ENCODE measurements at regions not wholly inside any gene's neighbourhood (a gene's known extent, or its start where the extent isn't known, plus 50 kb on each side); places are given as distances from the start of the nearest gene placed in this dataset.
A peak's percentile ranks its signal among the peaks of the same experiment; 100 is the strongest.

- H3K36me3 ChIP-seq (ENCODE audit: insufficient read depth, low read length): no peaks in the 10 kb centered on the region
- Mint-ChIP-seq H3K27ac (no peak overlapping the region), H3K36me3 (ENCODE audit: low read depth) (no peaks in the 10 kb centered on the region), H3K4me3 (no peak overlapping the region), H3K9me3 (no peaks in the 10 kb centered on the region), H3K4me1 (ENCODE audit: low read depth) (peaks cover 23% of the 10 kb centered on the region), H3K27me3 (no peaks in the 10 kb centered on the region)
- intact Hi-C loops (cut with DNase I, micrococcal nuclease): no loop called here
- H3K27ac ChIP-seq (ENCODE audit: low read depth in 1 of 2, low read length in 2 of 2): no peak overlapping the region
- ATAC-seq (ENCODE audit: poor library complexity) (no peak), DNase-seq (no peak)
- no peaks in the 10 kb centered on the region for H3K27me3 ChIP-seq (ENCODE audit: control insufficient read depth in 1 of 2, insufficient read depth in 2 of 2, low read length in 2 of 2)
- ChIA-PET POLR2A (no interaction called here), CTCF (no interaction called here)
- no peaks in the 10 kb centered on the region for H3K9me3 ChIP-seq (ENCODE audit: control insufficient read depth in 1 of 2, insufficient read depth in 1 of 2, low read length in 2 of 2)
- no peak overlapping the region for H3K4me3 ChIP-seq (ENCODE audit: low read length)
- peaks cover 13% of the 10 kb centered on the region for H3K4me1 ChIP-seq (ENCODE audit: insufficient read depth, low read length)
- no peak for TF ChIP-seq CTCF (IDR thresholded peaks at IDR 0.05)
These were observed 136.3 kb downstream of the PALM2AKAP2 start for GRCh38 chr9:109916316-109916715.

GRCh38 chr9:109918339-109919163 lies 138.6 kb downstream of the PALM2AKAP2 start:
- no peak for TF ChIP-seq CTCF (IDR thresholded peaks at IDR 0.05)
- H3K36me3 Mint-ChIP-seq (ENCODE audit: low read depth): no peaks in the 10 kb centered on the region
- CTCF ChIA-PET: no interaction called here
- H3K4me3 Mint-ChIP-seq: peak overlapping the region; percentile 64
- H3K9me3 Mint-ChIP-seq: no peaks in the 10 kb centered on the region
- H3K27ac Mint-ChIP-seq: peak overlapping the region; percentile 52
- H3K9me3 ChIP-seq (ENCODE audit: control insufficient read depth in 1 of 2, insufficient read depth in 1 of 2, low read length in 2 of 2): no peaks in the 10 kb centered on the region
- H3K4me1 Mint-ChIP-seq (ENCODE audit: low read depth): peaks cover 23% of the 10 kb centered on the region
- peak in 5 of 14 experiments; percentile 2 to 32 (median 7) for DNase-seq
- POLR2A ChIA-PET: interaction anchor here (0.6 to 1.9 kb wide), 3 partner anchors 27 to 51 kb away, joined by 3 to 5 read pairs (median 3); no protein-coding TSS in a partner anchor
- peak; percentile 32 for ATAC-seq (ENCODE audit: poor library complexity)
- no peaks in the 10 kb centered on the region for H3K27me3 ChIP-seq (ENCODE audit: control insufficient read depth in 1 of 2, insufficient read depth in 2 of 2, low read length in 2 of 2)
- peaks cover 13% of the 10 kb centered on the region for H3K4me1 ChIP-seq (ENCODE audit: insufficient read depth, low read length)
- intact Hi-C loops (cut with DNase I, micrococcal nuclease): no loop called here
- no peaks in the 10 kb centered on the region for H3K27me3 Mint-ChIP-seq
- no peak overlapping the region for H3K27ac ChIP-seq (ENCODE audit: low read depth in 1 of 2, low read length in 2 of 2)
- H3K36me3 ChIP-seq (ENCODE audit: insufficient read depth, low read length): no peaks in the 10 kb centered on the region
- H3K4me3 ChIP-seq (ENCODE audit: low read length): peak overlapping the region; percentile 31

GRCh38 chr9:109919736-109920408 lies 139.9 kb downstream of the PALM2AKAP2 start:
- H3K4me3 ChIP-seq (ENCODE audit: low read length): no peak overlapping the region
- H3K4me1 Mint-ChIP-seq (ENCODE audit: low read depth): peaks cover 23% of the 10 kb centered on the region
- no peak overlapping the region for H3K27ac ChIP-seq (ENCODE audit: low read depth in 1 of 2, low read length in 2 of 2)
- no peaks in the 10 kb centered on the region for H3K9me3 ChIP-seq (ENCODE audit: control insufficient read depth in 1 of 2, insufficient read depth in 1 of 2, low read length in 2 of 2)
- intact Hi-C loops (cut with DNase I, micrococcal nuclease): no loop called here
- H3K27me3 ChIP-seq (ENCODE audit: control insufficient read depth in 1 of 2, insufficient read depth in 2 of 2, low read length in 2 of 2): no peaks in the 10 kb centered on the region
- ChIA-PET CTCF (no interaction called here), POLR2A (interaction anchor here (1.9 kb wide), 1 partner anchor 48 kb away, joined by 5 read pairs; no protein-coding TSS in a partner anchor)
- no peaks in the 10 kb centered on the region for H3K36me3 Mint-ChIP-seq (ENCODE audit: low read depth)
- no peaks in the 10 kb centered on the region for H3K36me3 ChIP-seq (ENCODE audit: insufficient read depth, low read length)
- H3K27me3 Mint-ChIP-seq: no peaks in the 10 kb centered on the region
- H3K4me1 ChIP-seq (ENCODE audit: insufficient read depth, low read length): peaks cover 13% of the 10 kb centered on the region
- no peak overlapping the region for H3K4me3 Mint-ChIP-seq
- no peaks in the 10 kb centered on the region for H3K9me3 Mint-ChIP-seq
- no peak for ATAC-seq (ENCODE audit: poor library complexity)
- TF ChIP-seq CTCF (IDR thresholded peaks at IDR 0.05): no peak
- no peak for DNase-seq
- H3K27ac Mint-ChIP-seq: no peak overlapping the region
